IPS DF 19.7 (cell line): ENCODE measurements at regions not wholly inside any gene's neighbourhood (a gene's known extent, or its start where the extent isn't known, plus 50 kb on each side); places are given as distances from the start of the nearest gene placed in this dataset.
"Not testable (repeated sequence)": the region's sequence is repeated elsewhere in the genome, so short reads cannot be mapped to it uniquely, and the experiment has no call there.

ENCODE experiments used
- DNase-seq: peaks from one replicate; pipeline ENCODE4 v3.0.0-alpha.2; 2013; ENCODE audit warnings: low read depth, low spot score

GRCh38 chr13:22963384-22964053 lies 217.3 kb upstream of the SGCG start:
- not testable (repeated sequence) for DNase-seq

GRCh38 chr13:22964245-22964966 lies 216.4 kb upstream of the SGCG start:
- no peak for DNase-seq

- DNase-seq = not testable (repeated sequence)
Observed at GRCh38 chr13:22965011-22965857, 215.5 kb upstream of the SGCG start.

GRCh38 chr13:22965858-22966239 lies 214.9 kb upstream of the SGCG start:
- DNase-seq = not testable (repeated sequence)

GRCh38 chr13:22966753-22967152 lies 214.0 kb upstream of the SGCG start:
- DNase-seq = not testable (repeated sequence)

GRCh38 chr13:22967669-22968068 lies 213.1 kb upstream of the SGCG start:
- DNase-seq = no peak

GRCh38 chr13:22979952-22980351 lies 200.8 kb upstream of the SGCG start:
- no peak for DNase-seq

GRCh38 chr13:22980936-22981335 lies 199.8 kb upstream of the SGCG start:
- DNase-seq = no peak

GRCh38 chr13:22993148-22993547 lies 187.6 kb upstream of the SGCG start:
- no peak for DNase-seq

- no peak for DNase-seq
Observed at GRCh38 chr13:23003446-23003845, 177.3 kb upstream of the SGCG start.

GRCh38 chr13:23007426-23007825 lies 173.4 kb upstream of the SGCG start:
- DNase-seq = no peak

- no peak for DNase-seq
Observed at GRCh38 chr13:23018143-23018542, 162.6 kb upstream of the SGCG start.

GRCh38 chr13:23020246-23020843 lies 160.4 kb upstream of the SGCG start:
- peak; percentile 38 for DNase-seq

GRCh38 chr13:23021906-23022305 lies 158.9 kb upstream of the SGCG start:
- DNase-seq = no peak

- no peak for DNase-seq
Observed at GRCh38 chr13:23022704-23023103, 158.1 kb upstream of the SGCG start.

- no peak for DNase-seq
Observed at GRCh38 chr13:23025864-23026608, 154.7 kb upstream of the SGCG start.

GRCh38 chr13:23039266-23039935 lies 141.4 kb upstream of the SGCG start:
- no peak for DNase-seq

GRCh38 chr13:23042181-23042580 lies 138.6 kb upstream of the SGCG start:
- DNase-seq = no peak

- DNase-seq = no peak
Observed at GRCh38 chr13:23044906-23045305, 135.9 kb upstream of the SGCG start.

- DNase-seq = no peak
Observed at GRCh38 chr13:23050126-23050525, 130.7 kb upstream of the SGCG start.

GRCh38 chr13:23053711-23054110 lies 127.1 kb upstream of the SGCG start:
- DNase-seq = not testable (repeated sequence)
